GM18505 (cell line): ENCODE measurements at regions not wholly inside any gene's neighbourhood (a gene's known extent, or its start where the extent isn't known, plus 50 kb on each side); places are given as distances from the start of the nearest gene placed in this dataset.

Source experiments
- ATAC-seq: cut with Tn5 transposase; IDR thresholded peaks from one replicate; pipeline ENCODE4 v1.9.1; 2021; ENCODE audit not compliant: unreplicated experiment
- POLR2A ChIP-seq: IDR thresholded peaks from 4 replicates; pipeline ENCODE4 v1.6.1; 2011; ENCODE audit warnings: borderline replicate concordance; ENCODE audit not compliant: insufficient read depth, insufficient read length; ENCODE audit errors: extremely low read depth

GRCh38 chr20:50242548-50242862 lies 51.9 kb downstream of the CEBPB start:
- ATAC-seq: no peak
- TF ChIP-seq POLR2A: no peak

GRCh38 chr20:50242863-50243609 lies 52.4 kb downstream of the CEBPB start:
- no peak for ATAC-seq
- no peak for TF ChIP-seq POLR2A

DNA sequence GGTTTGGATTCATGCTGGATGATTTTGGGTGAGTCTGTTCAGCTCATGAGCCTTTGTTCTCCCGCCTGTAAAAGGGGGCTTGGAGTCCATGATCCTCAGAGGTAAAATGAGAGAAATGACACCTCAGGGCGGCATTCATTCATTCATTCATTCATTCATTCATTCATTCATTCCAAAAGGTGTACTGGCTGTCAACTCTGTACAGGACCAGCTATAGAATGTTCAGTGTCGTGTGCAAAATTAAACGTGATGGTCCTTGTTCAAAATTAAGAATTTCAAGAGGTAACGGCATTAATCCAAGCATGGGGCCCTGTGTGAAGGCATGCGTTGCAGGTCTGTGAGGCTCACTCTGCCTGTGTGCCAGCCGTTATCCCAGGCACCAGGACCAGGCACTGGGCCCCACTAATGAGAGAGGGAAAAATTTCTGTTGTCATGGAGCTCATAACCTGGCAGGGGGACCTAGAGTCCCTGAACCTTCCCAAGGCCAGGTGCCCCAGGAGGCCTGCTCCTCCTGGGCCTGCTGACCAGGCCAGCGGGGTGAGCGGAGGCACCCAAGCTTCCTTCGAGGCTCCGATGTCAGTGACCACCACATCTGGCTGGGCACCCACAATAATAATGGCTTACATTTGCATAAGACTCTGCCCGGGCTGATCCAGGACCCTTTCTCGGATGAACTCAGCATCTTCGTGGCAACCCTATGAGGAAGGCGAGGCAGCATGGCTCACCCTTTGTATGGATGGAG lies 53.2 kb downstream of the CEBPB start:
- ATAC-seq: no peak
- no peak for TF ChIP-seq POLR2A

DNA sequence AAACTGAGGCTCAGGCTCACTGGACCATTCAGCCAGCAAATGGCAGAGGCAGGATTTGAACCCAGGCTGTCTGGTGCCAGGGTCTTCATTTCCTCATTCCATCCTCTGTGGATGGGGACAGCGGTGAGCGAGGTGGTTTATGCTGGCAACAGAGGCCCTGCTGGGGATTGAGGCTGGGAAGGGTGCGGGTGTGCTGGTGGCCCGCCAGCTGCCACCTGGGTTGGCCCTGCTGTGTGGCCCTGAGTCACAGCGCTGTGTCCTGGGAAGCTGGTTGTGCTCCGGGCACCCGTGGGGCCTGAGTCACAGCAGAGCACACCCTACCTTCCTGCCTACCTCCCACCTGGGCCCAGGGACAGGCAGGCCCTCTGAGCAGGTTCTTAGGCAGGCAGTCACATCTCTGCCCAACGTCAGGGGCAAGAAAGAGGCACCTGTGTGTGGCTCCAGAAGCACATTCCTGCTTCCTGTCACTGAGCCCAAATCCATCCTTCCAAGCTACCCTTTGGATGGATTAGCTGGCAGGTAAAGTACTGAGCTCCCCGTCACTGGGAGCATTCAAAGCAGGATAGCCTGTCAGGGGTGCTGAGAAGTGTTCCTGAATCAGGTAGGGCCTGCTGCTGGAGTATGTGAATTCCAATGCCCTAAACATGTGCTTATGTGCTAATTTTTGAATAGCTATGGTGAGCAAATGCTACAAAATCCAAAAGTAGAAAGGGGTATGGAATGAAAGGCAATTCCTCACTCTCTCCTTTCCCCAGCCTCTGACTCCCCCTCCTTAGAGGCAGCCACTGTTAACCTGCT lies 53.9 kb downstream of the CEBPB start:
- no peak for TF ChIP-seq POLR2A
- ATAC-seq: no peak

DNA sequence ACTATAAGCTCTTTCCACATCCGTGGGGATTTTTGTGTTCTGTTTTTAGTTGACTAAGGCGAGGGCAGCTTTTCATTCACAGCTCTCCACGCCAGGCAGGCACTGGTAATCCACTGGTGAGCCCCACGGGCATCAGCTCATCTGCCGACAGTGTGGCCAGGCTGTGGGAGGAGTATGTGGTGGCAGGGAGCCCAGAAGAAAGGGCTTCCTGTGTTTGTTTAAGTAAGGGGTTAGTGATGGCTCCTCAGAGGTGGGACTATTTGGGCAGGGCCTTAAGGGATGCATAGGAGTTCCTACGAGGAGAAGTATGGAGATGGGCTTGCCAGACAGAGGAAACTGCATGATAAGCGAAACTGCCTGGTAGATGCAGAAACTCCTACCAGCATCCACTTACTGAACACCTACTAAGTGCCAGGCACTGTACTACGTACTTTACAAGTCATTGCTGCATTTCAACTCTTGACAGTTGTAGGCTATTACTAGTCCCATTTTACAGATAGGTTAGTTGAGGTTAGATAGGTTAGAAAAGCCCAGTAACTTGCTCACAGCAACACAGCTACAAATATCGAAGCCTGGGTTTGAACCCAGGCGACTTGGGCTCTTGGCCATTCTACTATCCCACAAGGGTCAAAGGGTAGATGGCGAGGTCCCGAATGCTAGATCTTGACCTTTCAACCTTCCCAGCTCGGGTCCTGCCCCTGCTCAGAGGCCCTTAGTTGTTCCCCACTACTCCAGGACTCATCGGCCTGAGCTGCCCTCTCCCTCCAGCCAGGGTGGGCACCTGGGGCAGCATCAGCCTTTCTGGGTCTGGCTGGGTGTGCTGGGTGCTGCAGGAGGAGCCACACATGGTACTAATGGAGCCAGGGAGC lies 55.1 kb downstream of the CEBPB start:
- ATAC-seq: no peak
- no peak for TF ChIP-seq POLR2A

DNA sequence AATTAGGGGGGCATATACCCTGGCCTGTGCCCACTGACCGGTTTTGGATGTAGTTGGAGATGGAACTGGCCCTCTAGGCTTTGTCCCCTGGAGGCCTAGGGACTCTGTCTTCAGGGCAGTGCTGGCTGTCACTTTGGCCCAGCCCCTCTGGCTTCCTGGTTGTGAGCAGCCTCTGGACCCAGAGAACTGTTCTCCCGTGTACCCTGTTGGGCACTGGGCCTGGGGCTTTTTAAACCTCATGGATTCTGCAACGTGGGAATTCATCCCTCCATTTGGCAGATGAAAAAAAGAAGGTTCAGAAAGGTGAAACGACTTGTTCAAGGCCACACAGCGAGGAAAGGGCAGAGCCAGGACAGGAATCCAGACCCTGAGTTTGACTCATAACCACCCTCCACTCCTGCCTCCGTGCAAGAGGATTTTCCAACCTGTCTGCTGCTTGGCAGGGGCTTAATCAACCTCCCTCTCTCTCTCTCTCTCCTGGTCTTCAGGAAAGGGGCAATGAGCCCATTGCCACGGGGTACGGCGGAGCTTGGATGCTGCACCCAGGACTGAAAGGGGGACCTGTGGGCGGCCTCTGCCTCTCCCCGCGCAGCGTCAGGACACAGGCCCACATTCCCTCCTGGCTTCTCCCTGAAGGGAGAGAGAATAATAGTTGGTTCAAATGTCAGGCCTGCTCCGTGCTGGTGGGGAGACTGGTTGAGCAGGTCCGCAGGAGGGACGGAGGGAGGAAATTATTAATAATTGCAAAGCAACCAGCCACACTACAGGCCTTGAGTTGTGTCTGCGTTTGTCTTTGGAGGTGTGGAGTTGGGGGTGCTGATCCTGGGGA lies 56.0 kb downstream of the CEBPB start:
- no peak for ATAC-seq
- no peak for TF ChIP-seq POLR2A

GRCh38 chr20:50247196-50248094 lies 56.8 kb downstream of the CEBPB start:
- TF ChIP-seq POLR2A: no peak
- no peak for ATAC-seq

DNA sequence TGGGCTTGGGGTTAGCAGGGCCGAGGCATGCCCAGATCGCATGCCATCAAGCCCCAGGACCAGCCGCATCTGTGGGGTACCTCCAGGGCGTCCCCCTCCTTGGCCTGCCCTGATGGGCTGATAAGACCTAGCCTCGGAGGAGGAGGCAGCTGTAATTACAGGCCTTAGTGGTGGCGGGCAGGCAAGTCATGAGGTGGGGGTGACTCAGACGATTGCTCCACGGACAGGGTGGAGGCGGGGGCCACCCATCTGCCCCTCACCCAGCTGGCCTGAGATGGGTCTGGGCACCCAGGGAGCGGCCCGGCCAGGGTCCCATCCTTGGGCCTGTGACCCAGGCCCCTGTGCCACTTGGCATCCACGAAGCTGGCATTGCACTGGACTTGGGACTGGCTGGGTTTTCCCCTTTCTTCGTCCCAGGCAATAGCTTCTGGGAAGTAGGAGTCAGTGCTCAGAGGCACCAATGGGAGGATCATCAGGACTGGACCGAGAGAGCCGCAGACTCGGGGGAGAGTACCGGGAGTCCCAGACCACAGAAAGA lies 57.5 kb downstream of the CEBPB start:
- no peak for TF ChIP-seq POLR2A
- no peak for ATAC-seq

DNA sequence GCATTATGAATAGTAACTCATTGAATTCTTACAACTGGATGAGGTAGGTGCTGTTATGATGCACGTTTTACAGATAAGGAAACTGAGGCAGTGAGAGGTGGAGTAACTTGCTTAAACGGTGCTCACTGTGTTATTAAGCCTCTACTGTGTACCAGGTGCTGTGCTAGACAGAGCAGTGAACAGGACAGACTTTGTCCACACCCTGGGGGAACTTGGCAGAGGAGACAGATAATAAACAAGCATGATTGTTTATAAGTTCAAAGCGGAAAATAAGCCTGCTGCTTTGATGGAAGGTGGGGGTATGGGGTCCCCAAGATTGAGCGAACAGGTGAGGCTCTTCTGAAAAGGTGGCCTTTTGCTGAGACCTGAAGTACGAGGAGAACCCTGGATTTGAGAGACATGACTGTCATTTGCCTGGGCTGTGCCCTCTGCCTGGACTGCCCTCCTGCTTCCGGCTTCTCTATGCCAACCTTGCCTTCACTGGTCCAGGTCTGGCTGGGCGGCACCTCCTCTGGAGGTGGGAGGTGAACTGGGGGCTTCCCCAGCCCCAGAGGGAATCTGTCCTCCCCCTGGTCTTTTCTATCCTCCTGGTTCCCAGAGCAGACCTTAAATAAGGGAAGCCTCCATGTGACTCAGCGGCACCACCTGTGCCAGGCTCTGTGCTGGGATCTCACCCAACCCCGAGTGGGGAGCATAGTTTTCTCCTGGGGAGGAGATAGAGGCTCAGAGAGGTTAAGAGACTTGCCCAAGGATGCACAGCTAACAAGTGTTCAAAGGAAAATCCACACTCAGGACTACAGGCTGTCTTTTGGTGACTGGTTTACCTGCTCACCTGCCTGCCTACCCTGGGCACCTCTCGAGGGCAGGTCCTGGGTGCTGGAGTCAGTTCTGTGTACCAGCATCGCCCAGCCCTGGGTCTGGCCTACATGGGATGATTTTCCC lies 59.1 kb downstream of the CEBPB start:
- ATAC-seq: no peak
- no peak for TF ChIP-seq POLR2A
